Vagina (tissue), 2 donors: ENCODE measurements at regions not wholly inside any gene's neighbourhood (a gene's known extent, or its start where the extent isn't known, plus 50 kb on each side); places are given as distances from the start of the nearest gene placed in this dataset.

Source experiments
- POLR2A ChIP-seq, 2 donors: fragments of 450-650 bp; IDR thresholded peaks; one replicate each; pipeline ENCODE4 v1.6.1; 2017; ENCODE audit warnings: antibody characterized with exemption in 2 of 2, mild to moderate bottlenecking in 2 of 2, moderate library complexity in 2 of 2
- POLR2AphosphoS5 ChIP-seq, 2 donors: sonication (generic); formaldehyde crosslinking; IDR thresholded peaks; one replicate each; pipeline ENCODE4 v1.9.0; 2017; ENCODE audit warnings: antibody characterized with exemption in 2 of 2, mild to moderate bottlenecking in 2 of 2, low read depth in 1 of 2; ENCODE audit not compliant: insufficient read depth in 1 of 2
- TF ChIP-seq, protein P1 (sequence below), 3 experiments: fragments of 450-650 bp in 2 of 3; fragments of 200-600 bp in 1 of 3; sonication (generic) in 1 of 3; IDR thresholded peaks; one replicate each; pipeline ENCODE4 v1.5.1; 2017 to 2019; ENCODE audit warnings: antibody characterized with exemption in 3 of 3, mild to moderate bottlenecking in 2 of 3, moderate library complexity in 2 of 3

DNA sequence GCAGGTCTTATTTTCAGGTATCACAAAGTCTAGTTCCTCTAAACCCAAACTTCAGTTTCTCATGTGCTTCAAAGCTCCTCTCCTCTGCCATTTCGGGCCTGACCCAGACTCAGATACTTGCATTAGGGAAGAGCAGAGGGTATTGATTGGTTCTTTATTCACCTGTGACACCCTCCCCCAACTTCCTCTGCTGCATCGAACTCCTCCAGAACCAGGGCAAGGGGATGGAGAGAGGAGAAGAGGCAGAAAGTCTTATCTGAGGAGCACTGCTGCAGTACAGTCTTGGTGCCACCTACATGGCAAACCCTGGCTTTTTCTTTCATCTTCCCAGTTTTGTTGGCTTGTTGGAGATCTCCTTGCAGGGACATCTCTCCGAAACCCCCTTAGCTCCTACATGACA, 96.0 kb upstream of the OSMR start:
- TF ChIP-seq POLR2A (IDR thresholded peaks at IDR 0.05) = no peak
- TF ChIP-seq, protein P1, sequence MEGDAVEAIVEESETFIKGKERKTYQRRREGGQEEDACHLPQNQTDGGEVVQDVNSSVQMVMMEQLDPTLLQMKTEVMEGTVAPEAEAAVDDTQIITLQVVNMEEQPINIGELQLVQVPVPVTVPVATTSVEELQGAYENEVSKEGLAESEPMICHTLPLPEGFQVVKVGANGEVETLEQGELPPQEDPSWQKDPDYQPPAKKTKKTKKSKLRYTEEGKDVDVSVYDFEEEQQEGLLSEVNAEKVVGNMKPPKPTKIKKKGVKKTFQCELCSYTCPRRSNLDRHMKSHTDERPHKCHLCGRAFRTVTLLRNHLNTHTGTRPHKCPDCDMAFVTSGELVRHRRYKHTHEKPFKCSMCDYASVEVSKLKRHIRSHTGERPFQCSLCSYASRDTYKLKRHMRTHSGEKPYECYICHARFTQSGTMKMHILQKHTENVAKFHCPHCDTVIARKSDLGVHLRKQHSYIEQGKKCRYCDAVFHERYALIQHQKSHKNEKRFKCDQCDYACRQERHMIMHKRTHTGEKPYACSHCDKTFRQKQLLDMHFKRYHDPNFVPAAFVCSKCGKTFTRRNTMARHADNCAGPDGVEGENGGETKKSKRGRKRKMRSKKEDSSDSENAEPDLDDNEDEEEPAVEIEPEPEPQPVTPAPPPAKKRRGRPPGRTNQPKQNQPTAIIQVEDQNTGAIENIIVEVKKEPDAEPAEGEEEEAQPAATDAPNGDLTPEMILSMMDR (IDR thresholded peaks at IDR 0.05) = no peak
- no peak for TF ChIP-seq POLR2AphosphoS5 (IDR thresholded peaks at IDR 0.05; ENCODE audit: insufficient read depth in 1 of 2, low read depth in 1 of 2)
